ENCODE measurements at regions not wholly inside any gene's neighbourhood (a gene's known extent, or its start where the extent isn't known, plus 50 kb on each side); places are given as distances from the start of the nearest gene placed in this dataset.
"Not testable (repeated sequence)": the region's sequence is repeated elsewhere in the genome, so short reads cannot be mapped to it uniquely, and the experiment has no call there.

DNA sequence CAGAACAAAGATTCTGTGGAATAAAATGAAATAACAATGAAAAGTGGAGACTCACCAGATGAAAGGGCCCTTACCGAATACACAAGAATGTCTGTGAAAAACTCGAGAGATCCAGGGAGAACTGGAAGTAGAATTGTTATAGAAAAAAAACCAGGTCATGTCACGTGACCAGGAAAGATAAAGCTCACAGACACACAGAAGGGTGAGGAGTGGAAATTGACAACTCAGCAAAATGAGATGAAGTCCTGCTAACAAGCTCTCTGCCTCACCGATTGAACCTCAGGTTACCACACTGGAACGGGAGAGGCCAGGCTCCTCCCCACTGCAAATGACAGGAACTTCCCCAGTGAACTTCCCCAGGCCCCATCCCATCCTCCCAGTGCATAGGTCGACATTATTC lies 1618.0 kb upstream of the PCDH10 start:
- no peaks in the 10 kb centered on the region for H3K4me1 ChIP-seq (ENCODE audit: control insufficient read depth, insufficient read depth, low read length)
- H3K27me3 ChIP-seq (ENCODE audit: control insufficient read depth, insufficient read depth, low read length) = no peaks in the 10 kb centered on the region
- H3K9me3 ChIP-seq (ENCODE audit: control insufficient read depth, insufficient read depth, low read length) = no peaks in the 10 kb centered on the region
- H3K36me3 ChIP-seq (ENCODE audit: control insufficient read depth, insufficient read depth, low read length) = no peaks in the 10 kb centered on the region
- H3K27ac ChIP-seq (ENCODE audit: low read length) = no peak overlapping the region
- DNase-seq (ENCODE audit: low read depth, low spot score) = no peak
- H3K4me3 ChIP-seq (ENCODE audit: low read length) = no peak overlapping the region
- WGBS (ENCODE audit: insufficient coverage, insufficient read length) = no CpG with 5 or more reads among the region's 6 CpGs

- no peak for DNase-seq (ENCODE audit: low read depth, low spot score)
- Histone ChIP-seq H3K36me3 (ENCODE audit: control insufficient read depth, insufficient read depth, low read length) (no peaks in the 10 kb centered on the region), H3K27me3 (ENCODE audit: control insufficient read depth, insufficient read depth, low read length) (no peaks in the 10 kb centered on the region), H3K27ac (ENCODE audit: low read length) (no peak overlapping the region), H3K4me3 (ENCODE audit: low read length) (no peak overlapping the region), H3K9me3 (ENCODE audit: control insufficient read depth, insufficient read depth, low read length) (no peaks in the 10 kb centered on the region), H3K4me1 (ENCODE audit: control insufficient read depth, insufficient read depth, low read length) (no peaks in the 10 kb centered on the region)
- no CpG with 5 or more reads among the region's 7 CpGs for WGBS (ENCODE audit: insufficient coverage, insufficient read length)
Measured at GRCh38 chr4:131534944-131535645, 1614.0 kb upstream of the PCDH10 start.

- Histone ChIP-seq H3K27me3 (ENCODE audit: control insufficient read depth, insufficient read depth, low read length) (no peaks in the 10 kb centered on the region), H3K4me3 (ENCODE audit: low read length) (no peak overlapping the region), H3K9me3 (ENCODE audit: control insufficient read depth, insufficient read depth, low read length) (no peaks in the 10 kb centered on the region), H3K36me3 (ENCODE audit: control insufficient read depth, insufficient read depth, low read length) (no peaks in the 10 kb centered on the region), H3K27ac (ENCODE audit: low read length) (no peak overlapping the region), H3K4me1 (ENCODE audit: control insufficient read depth, insufficient read depth, low read length) (no peaks in the 10 kb centered on the region)
- WGBS (ENCODE audit: insufficient coverage, insufficient read length) = no CpG with 5 or more reads among the region's 3 CpGs
- DNase-seq (ENCODE audit: low read depth, low spot score) = no peak
Measured at GRCh38 chr4:131540256-131540655, 1608.8 kb upstream of the PCDH10 start.

GRCh38 chr4:131547506-131547981 lies 1601.5 kb upstream of the PCDH10 start:
- WGBS (ENCODE audit: insufficient coverage, insufficient read length) = no CpG with 5 or more reads among the region's 7 CpGs
- no peaks in the 10 kb centered on the region for H3K36me3 ChIP-seq (ENCODE audit: control insufficient read depth, insufficient read depth, low read length)
- no peak overlapping the region for H3K27ac ChIP-seq (ENCODE audit: low read length)

DNA sequence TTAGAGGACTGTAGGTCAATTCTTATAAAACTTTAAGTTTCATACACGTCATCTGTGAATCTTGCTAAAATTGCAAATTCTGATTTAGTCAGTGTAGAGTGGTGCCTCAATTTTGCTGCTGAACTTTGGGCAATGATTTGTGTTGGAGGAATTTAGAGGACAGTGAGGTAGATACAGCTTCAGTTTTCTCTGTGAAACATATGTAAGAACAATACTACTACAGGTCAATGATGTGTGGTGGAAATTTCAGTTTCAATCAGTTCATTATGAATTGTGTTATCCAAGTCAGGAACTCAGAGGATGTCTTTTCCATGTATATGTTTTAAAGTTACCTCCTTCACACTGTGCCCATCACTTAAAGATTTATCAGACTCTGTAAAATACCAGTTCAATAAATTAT lies 1597.8 kb upstream of the PCDH10 start:
- Histone ChIP-seq H3K27me3 (ENCODE audit: control insufficient read depth, insufficient read depth, low read length) (no peaks in the 10 kb centered on the region), H3K9me3 (ENCODE audit: control insufficient read depth, insufficient read depth, low read length) (no peaks in the 10 kb centered on the region; the same call in 1 of the 2 replicates), H3K4me3 (ENCODE audit: low read length) (no peak overlapping the region), H3K36me3 (ENCODE audit: control insufficient read depth, insufficient read depth, low read length) (no peaks in the 10 kb centered on the region), H3K4me1 (ENCODE audit: control insufficient read depth, insufficient read depth, low read length) (no peaks in the 10 kb centered on the region), H3K27ac (ENCODE audit: low read length) (no peak overlapping the region)
- DNase-seq (ENCODE audit: low read depth, low spot score) = no peak
- no CpG with 5 or more reads among the region's 1 CpG for WGBS (ENCODE audit: insufficient coverage, insufficient read length)

More at GRCh38 chr4:131547506-131547981, 1601.5 kb upstream of the PCDH10 start:
- Histone ChIP-seq H3K27me3 (ENCODE audit: control insufficient read depth, insufficient read depth, low read length) (no peaks in the 10 kb centered on the region), H3K9me3 (ENCODE audit: control insufficient read depth, insufficient read depth, low read length) (no peaks in the 10 kb centered on the region), H3K4me1 (ENCODE audit: control insufficient read depth, insufficient read depth, low read length) (no peaks in the 10 kb centered on the region), H3K4me3 (ENCODE audit: low read length) (no peak overlapping the region)
- no peak for DNase-seq (ENCODE audit: low read depth, low spot score)

- Histone ChIP-seq H3K4me1 (ENCODE audit: control insufficient read depth, insufficient read depth, low read length) (no peaks in the 10 kb centered on the region), H3K27me3 (ENCODE audit: control insufficient read depth, insufficient read depth, low read length) (no peaks in the 10 kb centered on the region), H3K36me3 (ENCODE audit: control insufficient read depth, insufficient read depth, low read length) (no peaks in the 10 kb centered on the region), H3K9me3 (ENCODE audit: control insufficient read depth, insufficient read depth, low read length) (no peaks in the 10 kb centered on the region), H3K27ac (ENCODE audit: low read length) (no peak overlapping the region), H3K4me3 (ENCODE audit: low read length) (no peak overlapping the region)
- no peak for DNase-seq (ENCODE audit: low read depth, low spot score)
- WGBS (ENCODE audit: insufficient coverage, insufficient read length) = no CpG with 5 or more reads among the region's 1 CpG
Measured at GRCh38 chr4:131566026-131566425, 1583.1 kb upstream of the PCDH10 start.

GRCh38 chr4:131584587-131584986 lies 1564.5 kb upstream of the PCDH10 start:
- Histone ChIP-seq H3K27me3 (ENCODE audit: control insufficient read depth, insufficient read depth, low read length) (no peaks in the 10 kb centered on the region), H3K36me3 (ENCODE audit: control insufficient read depth, insufficient read depth, low read length) (no peaks in the 10 kb centered on the region), H3K4me1 (ENCODE audit: control insufficient read depth, insufficient read depth, low read length) (no peaks in the 10 kb centered on the region), H3K27ac (ENCODE audit: low read length) (no peak overlapping the region), H3K9me3 (ENCODE audit: control insufficient read depth, insufficient read depth, low read length) (no peaks in the 10 kb centered on the region), H3K4me3 (ENCODE audit: low read length) (no peak overlapping the region)
- DNase-seq (ENCODE audit: low read depth, low spot score) = no peak
- WGBS (ENCODE audit: insufficient coverage, insufficient read length) = no CpG with 5 or more reads among the region's 5 CpGs

- H3K9me3 ChIP-seq (ENCODE audit: control insufficient read depth, insufficient read depth, low read length) = no peaks in the 10 kb centered on the region
- no peak overlapping the region for H3K4me3 ChIP-seq (ENCODE audit: low read length)
- no peak for DNase-seq (ENCODE audit: low read depth, low spot score)
- no peaks in the 10 kb centered on the region for H3K36me3 ChIP-seq (ENCODE audit: control insufficient read depth, insufficient read depth, low read length)
- WGBS (ENCODE audit: insufficient coverage, insufficient read length) = 100% methylated on average over 1 of the region's 2 CpGs
- no peak overlapping the region for H3K27ac ChIP-seq (ENCODE audit: low read length)
- no peaks in the 10 kb centered on the region for H3K27me3 ChIP-seq (ENCODE audit: control insufficient read depth, insufficient read depth, low read length)
- no peaks in the 10 kb centered on the region for H3K4me1 ChIP-seq (ENCODE audit: control insufficient read depth, insufficient read depth, low read length)
Measured at GRCh38 chr4:131595140-131595539, 1554.0 kb upstream of the PCDH10 start.

GRCh38 chr4:131603705-131604104 lies 1545.4 kb upstream of the PCDH10 start:
- DNase-seq (ENCODE audit: low read depth, low spot score) = no peak
- no peaks in the 10 kb centered on the region for H3K36me3 ChIP-seq (ENCODE audit: control insufficient read depth, insufficient read depth, low read length)
- no peak overlapping the region for H3K27ac ChIP-seq (ENCODE audit: low read length)
- no peaks in the 10 kb centered on the region for H3K9me3 ChIP-seq (ENCODE audit: control insufficient read depth, insufficient read depth, low read length)
- H3K4me1 ChIP-seq (ENCODE audit: control insufficient read depth, insufficient read depth, low read length) = no peaks in the 10 kb centered on the region
- no CpG with 5 or more reads among the region's 1 CpG for WGBS (ENCODE audit: insufficient coverage, insufficient read length)
- no peaks in the 10 kb centered on the region for H3K27me3 ChIP-seq (ENCODE audit: control insufficient read depth, insufficient read depth, low read length)
- no peak overlapping the region for H3K4me3 ChIP-seq (ENCODE audit: low read length)

- Histone ChIP-seq H3K27me3 (ENCODE audit: control insufficient read depth, insufficient read depth, low read length) (no peaks in the 10 kb centered on the region), H3K9me3 (ENCODE audit: control insufficient read depth, insufficient read depth, low read length) (no peaks in the 10 kb centered on the region), H3K4me1 (ENCODE audit: control insufficient read depth, insufficient read depth, low read length) (no peaks in the 10 kb centered on the region), H3K4me3 (ENCODE audit: low read length) (no peak overlapping the region), H3K36me3 (ENCODE audit: control insufficient read depth, insufficient read depth, low read length) (no peaks in the 10 kb centered on the region), H3K27ac (ENCODE audit: low read length) (no peak overlapping the region)
- no peak for DNase-seq (ENCODE audit: low read depth, low spot score)
Measured at GRCh38 chr4:131609039-131609438, 1540.1 kb upstream of the PCDH10 start.

DNA sequence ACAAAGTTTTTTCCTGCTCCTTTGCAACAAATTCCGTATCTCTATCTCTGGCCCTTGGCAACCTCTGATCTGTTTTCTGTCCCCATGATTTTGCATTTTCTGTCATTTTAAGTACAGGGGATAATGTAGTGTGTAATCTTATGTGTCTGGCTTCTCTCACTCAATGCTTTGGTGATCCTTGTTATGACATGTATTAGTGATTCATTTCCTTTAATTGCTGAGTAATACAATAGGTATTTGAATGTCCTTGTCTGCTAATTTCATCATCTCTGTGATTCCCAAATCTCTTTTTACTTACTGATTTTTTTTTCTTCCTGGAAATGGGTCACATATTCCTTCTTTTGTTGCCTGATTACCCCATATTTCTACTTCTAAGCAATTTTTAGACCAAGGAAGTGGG lies 1538.6 kb upstream of the PCDH10 start:
- not testable (repeated sequence) for H3K9me3 ChIP-seq (ENCODE audit: control insufficient read depth, insufficient read depth, low read length); H3K27ac ChIP-seq (ENCODE audit: low read length); DNase-seq (ENCODE audit: low read depth, low spot score); H3K4me1 ChIP-seq (ENCODE audit: control insufficient read depth, insufficient read depth, low read length); H3K36me3 ChIP-seq (ENCODE audit: control insufficient read depth, insufficient read depth, low read length); H3K4me3 ChIP-seq (ENCODE audit: low read length); H3K27me3 ChIP-seq (ENCODE audit: control insufficient read depth, insufficient read depth, low read length)
- whole genome bisulfite sequencing (ENCODE audit: insufficient coverage, insufficient read length) = no CpG with 5 or more reads among the region's 1 CpG

All from iPS DF 6.9 (cell line).